PC-3 (cell line): ENCODE measurements at regions not wholly inside any gene's neighbourhood (a gene's known extent, or its start where the extent isn't known, plus 50 kb on each side); places are given as distances from the start of the nearest gene placed in this dataset.

Experiments
- EZH2phosphoT487 ChIP-seq: fragments of 300-600 bp; sonication (generic); IDR thresholded peaks from 2 replicates; pipeline ENCODE4 v1.6.1; 2018; ENCODE audit warnings: mild to moderate bottlenecking, antibody characterized with exemption, low read length, borderline replicate concordance
- TF ChIP-seq, protein P1 (sequence below): fragments of 300-600 bp; sonication (generic); conservative IDR thresholded peaks from 2 replicates; pipeline ENCODE4 v1.5.1; 2017; ENCODE audit warnings: antibody characterized with exemption, low read depth, mild to moderate bottlenecking, low read length

DNA sequence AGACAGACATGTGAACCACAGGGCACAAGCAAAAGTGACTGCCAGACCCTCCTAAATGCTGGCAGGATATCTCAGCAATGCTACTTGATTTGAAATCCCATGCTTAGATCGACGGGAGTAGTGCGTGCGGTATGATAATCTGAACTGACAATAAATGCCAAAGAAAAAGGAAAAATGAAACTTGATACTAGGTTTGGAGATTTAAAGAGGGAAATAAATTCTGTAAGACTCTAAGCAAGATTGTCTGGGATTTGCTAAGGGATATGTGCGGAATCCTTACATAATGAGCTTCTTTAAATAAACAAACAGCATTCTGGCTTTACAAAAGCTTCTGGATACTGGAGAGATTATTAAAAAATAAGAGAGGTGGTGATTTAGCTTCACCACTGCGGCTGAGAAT, 203.6 kb downstream of the CAAP1 start:
- TF ChIP-seq, protein P1, sequence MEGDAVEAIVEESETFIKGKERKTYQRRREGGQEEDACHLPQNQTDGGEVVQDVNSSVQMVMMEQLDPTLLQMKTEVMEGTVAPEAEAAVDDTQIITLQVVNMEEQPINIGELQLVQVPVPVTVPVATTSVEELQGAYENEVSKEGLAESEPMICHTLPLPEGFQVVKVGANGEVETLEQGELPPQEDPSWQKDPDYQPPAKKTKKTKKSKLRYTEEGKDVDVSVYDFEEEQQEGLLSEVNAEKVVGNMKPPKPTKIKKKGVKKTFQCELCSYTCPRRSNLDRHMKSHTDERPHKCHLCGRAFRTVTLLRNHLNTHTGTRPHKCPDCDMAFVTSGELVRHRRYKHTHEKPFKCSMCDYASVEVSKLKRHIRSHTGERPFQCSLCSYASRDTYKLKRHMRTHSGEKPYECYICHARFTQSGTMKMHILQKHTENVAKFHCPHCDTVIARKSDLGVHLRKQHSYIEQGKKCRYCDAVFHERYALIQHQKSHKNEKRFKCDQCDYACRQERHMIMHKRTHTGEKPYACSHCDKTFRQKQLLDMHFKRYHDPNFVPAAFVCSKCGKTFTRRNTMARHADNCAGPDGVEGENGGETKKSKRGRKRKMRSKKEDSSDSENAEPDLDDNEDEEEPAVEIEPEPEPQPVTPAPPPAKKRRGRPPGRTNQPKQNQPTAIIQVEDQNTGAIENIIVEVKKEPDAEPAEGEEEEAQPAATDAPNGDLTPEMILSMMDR: no peak
- no peak for TF ChIP-seq EZH2phosphoT487
